D721Med (cell line): ENCODE measurements at regions not wholly inside any gene's neighbourhood (a gene's known extent, or its start where the extent isn't known, plus 50 kb on each side); places are given as distances from the start of the nearest gene placed in this dataset.

Experiments used
- DNase-seq: peaks from one replicate; pipeline ENCODE4 v3.0.0; 2011; ENCODE audit warnings: low spot score; ENCODE audit not compliant: insufficient read length
- FAIRE-seq: peaks from 2 replicates; lab custom pipeline; 2011; peaks lifted over from hg19 to GRCh38; lab: Jason Lieb, UNC
- CTCF ChIP-seq: IDR thresholded peaks from 2 replicates; pipeline ENCODE4 v1.5.1; 2012; ENCODE audit warnings: mild to moderate bottlenecking, control low read depth; ENCODE audit not compliant: insufficient read depth; ENCODE audit errors: missing control alignments

GRCh38 chr9:7259544-7260241 is 501.9 kb downstream of the KDM4C start:
- TF ChIP-seq CTCF = no peak
- FAIRE-seq (no peak), DNase-seq (no peak)

GRCh38 chr9:7258688-7259396 is 501.1 kb downstream of the KDM4C start:
- FAIRE-seq = no peak
- no peak for DNase-seq
- no peak for TF ChIP-seq CTCF

GRCh38 chr9:7246917-7247522 is 489.2 kb downstream of the KDM4C start:
- DNase-seq (no peak), FAIRE-seq (no peak)
- TF ChIP-seq CTCF = no peak

- FAIRE-seq (no peak), DNase-seq (no peak)
- no peak for TF ChIP-seq CTCF
Observed at GRCh38 chr9:7245976-7246580, 488.3 kb downstream of the KDM4C start.

GRCh38 chr9:7243838-7244237 is 486.1 kb downstream of the KDM4C start:
- no peak for TF ChIP-seq CTCF
- no peak for FAIRE-seq
- DNase-seq = no peak

GRCh38 chr9:7242126-7242525 is 484.4 kb downstream of the KDM4C start:
- FAIRE-seq (no peak), DNase-seq (no peak)
- no peak for TF ChIP-seq CTCF
